ENCODE measurements at regions not wholly inside any gene's neighbourhood (a gene's known extent, or its start where the extent isn't known, plus 50 kb on each side); places are given as distances from the start of the nearest gene placed in this dataset.

DNA sequence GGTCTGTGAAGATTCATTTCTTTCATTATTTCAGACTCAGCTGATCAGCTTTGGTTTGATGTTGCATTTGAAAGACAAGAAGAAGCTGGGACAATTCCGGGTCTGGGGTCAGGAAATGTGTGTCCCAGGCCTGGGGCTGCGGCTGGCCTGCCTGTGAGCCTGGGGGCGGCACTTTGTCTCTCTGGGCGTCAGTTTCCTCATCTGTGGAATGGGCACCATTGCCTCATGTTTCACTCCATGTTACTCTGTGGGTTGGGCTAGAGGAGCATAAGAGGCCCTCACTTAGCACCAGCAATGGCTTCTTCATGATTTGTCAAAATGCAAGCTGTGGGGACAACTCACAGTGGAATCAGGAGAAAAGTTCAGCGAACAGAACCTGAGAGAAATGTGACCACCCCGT, 570.1 kb downstream of the VRK1 start:
- no peak for DNase-seq

DNA sequence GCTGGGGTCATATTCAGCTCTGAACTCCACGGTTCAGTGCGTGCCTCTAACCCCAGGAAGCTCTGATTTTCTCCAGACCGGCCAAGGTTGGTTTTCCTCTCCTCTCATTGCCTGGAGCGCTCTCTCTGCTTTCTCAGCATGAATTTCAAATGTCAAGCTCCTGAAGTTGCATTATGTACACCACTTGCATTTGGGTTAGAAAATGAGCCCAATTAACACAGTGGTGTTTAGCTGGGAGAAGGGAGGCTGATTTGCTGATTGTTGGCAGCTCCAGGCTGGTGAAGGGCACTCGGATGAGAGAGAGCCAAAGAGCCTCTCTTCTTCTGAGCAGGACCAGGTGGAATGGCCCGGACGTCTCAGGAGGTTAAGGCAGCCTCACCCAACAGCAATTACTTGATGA, 570.9 kb downstream of the VRK1 start:
- no peak for DNase-seq

DNA sequence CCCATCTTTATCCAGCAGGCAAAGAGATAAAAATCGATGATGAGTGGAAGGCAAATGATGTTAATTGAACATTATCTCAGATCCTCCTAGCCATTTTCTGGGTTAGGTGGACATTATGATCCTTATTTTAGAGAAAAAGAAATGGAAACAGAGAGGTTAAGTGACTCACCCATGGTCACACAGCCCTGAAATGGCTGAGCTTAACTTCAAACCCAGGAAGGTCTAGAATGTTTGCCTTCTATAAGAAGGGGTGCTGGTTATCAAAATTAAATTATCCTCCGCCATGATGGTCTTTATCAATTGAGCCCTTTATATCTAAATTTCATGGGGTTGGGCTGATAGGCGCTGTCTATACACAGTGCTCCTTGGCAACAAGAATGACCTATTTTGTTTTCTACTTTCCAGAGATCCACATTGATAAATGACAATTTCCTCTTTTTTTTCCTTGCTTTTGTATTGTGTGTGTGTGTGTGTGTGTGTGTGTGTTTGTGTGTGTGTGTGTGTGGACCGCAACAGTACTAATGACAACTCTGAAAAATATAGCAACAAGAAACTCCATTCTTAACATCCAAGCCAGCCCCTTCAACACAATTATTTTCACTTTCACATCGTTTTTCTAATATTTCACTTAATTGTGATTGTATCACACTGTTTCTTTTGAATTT, 571.9 kb downstream of the VRK1 start:
- DNase-seq = peak; percentile 0

DNA sequence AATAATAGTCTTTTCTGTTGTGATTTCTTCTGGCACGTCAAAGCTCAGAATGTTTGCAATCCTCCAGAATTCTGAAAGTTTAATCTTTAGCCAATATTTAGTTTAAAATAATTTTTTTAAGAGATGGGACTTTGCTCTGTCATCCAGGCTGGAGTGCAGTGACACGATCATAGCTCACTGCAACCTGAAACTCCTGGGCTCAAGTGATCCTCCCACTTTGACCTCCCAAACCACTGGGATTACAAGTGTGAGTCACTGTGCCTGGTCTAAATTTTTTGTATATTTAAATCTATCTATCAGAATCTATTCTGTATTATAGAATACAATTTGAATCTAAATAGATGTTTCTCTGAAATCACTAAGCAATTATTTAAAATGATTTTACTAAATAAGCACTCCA, 572.7 kb downstream of the VRK1 start:
- DNase-seq = no peak

DNA sequence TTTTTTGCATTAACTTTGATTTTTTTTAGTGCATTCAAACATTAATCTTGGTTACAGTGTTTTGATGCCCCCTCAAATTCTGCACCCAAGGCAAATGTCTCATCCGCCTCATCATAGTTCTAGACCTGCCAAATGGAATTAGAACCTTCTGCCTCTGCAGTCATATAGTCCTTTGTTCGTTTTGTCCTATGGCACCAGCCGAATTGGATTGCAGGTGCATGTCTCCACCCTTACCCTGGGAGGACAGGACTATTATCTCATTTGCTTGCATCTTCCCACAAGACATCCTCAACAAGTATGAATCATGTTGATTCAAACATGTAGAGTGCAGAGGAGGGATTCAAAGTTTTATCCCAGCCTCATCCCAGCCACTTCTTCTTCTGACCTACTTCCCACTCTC, 579.1 kb downstream of the VRK1 start:
- no peak for DNase-seq

DNA sequence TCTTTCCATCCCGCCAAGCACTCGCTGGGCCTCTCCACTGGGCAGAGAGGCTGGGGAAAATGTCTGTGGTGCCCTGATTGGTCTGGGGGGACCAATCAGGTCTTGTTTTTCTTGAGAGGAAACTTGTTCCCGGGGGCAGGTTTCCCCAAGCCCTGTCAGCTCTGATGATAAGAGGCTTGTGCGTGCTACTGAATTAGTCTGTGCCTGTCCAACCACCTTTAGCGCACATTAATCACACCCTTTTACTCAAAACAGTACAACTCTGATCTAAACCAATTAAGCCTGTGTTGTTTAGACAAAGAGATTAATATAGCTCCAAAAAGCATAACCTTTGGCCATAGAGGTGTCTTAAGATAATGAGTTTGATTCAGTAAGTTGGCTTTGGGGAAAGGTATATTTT, 580.4 kb downstream of the VRK1 start:
- DNase-seq = no peak

DNA sequence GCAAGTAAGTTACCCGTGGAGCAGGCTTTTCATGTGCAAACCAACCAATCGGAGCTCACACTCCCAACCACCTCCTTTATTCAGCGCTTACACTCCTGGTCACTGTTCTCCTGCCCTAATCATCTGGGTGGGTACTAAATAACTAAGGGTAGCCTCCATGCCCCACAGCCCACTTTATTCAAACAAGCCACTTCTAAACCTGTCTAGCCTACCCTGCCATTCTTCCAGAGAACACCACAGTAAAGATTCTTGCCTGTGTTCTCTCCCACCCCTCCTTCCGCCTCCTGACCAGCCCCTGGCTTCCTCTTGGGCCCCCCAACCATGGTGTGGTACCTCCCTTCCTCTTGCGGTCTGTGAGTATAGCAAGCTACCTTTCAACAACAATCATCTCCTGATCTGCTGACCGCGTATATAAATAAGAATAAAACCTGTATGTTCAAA, 581.9 kb downstream of the VRK1 start:
- no peak for DNase-seq

DNA sequence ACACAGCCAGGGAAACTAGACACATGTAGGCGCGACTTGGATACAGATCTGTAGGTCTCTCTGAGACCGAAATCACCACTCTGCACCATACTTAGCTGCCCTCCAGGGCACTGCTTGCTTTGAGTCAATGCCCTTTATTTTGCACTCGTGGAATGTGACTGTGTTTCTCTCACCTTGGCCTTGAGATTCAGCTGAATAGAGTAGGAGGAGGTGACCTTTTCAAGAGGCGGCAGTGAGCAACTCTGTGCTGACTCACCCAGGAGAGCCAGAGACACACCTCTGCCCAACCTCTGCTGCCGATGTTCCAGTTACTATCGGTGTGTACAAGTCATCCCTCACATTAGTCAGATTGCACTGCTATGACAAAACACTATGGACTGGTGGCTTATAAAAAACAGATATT, 583.4 kb downstream of the VRK1 start:
- no peak for DNase-seq

DNA sequence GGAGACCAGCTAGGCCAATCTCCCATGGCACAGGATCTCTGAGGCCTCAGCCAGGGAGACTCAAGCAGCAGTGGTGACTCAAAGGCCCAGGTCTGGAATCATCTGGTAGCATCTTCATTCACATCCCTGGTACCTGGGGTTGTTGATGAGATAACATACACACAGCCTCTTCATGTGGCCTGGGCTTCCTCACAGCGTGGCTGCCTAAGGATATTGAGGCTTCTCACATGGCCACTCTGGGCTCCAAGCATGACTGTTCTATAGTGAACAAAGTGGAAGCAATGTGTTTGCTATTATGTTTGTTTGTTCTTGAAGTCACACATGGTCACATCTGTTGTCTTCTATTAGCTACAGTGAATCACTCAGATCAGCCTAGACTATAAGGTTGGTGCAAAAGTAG, 584.1 kb downstream of the VRK1 start:
- DNase-seq = no peak

DNA sequence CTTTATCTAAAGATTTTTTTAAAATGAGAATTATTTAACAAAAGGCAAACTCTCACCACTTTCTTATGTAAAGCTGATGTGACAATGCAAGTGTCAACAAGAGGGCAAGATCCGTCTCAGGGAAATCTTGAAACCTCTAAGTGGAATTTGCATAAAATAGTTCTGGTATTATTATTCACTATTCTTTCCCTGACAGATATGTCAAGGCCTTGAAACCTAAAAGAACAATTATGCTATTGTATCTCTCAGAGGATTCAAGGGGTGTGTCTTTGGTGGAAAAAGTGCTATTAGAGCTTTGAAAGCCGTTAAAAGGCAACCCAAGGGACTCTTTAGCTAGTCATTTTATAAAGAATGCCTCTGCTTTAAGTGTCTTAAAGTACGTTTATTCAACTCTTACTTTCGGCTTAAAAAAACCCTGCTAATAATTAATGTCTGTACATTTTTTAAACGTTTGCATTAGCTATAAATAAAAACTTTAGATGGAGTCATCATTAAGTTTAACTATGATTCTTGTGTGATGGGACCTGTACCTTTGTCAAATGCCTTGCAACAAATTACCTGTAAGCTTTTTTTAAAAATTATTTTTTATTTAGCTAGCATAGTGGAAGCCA, 585.5 kb downstream of the VRK1 start:
- no peak for DNase-seq

DNA sequence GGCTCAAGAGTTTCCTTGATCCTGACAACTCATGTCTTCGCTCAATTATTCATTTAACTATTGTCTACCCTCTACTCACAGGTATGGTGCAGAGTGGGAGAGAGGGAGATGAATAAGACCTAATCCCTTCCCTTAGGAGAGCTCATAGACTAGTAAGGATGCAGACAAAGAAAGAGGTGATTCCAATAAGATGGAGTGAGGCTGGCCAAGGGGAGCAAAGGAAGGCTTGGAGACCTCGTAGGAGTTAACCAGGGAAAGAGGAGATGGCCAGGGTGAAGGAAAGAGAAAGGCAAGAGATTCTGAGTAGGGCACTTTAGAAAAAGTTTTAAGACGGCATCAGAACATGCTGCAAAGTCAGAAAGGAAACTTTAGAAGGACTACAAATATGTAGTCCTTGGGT, 588.5 kb downstream of the VRK1 start:
- DNase-seq = no peak

DNA sequence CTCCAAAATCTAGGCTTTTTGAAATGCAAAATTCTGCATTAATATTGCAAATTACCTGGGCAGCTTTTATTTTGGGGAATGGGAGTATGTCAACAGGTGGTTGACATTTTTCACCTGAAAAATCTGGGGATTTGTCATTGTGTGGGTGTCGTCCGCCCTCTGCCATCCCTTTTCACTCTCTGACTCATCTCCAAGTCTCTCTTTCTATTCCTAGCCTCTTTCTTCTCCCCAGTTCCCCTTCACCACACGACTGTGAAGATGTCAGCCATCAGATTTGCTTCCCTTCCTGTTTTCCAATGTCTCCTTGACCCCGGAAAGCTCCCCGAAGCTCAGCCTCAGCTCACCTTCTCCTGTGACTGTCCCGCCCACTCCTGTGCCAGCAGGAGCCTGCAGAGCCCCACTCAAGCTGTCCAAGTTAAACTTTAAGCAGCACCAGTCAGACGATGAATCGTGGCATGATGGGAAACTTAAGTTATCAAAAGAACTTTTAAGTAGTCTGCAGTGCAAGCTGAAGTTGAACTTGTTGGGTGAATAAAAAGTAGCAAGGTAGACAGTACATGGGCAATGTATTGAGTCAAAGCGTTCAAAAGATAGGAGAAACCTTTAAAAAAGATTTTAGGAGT, 590.2 kb downstream of the VRK1 start:
- no peak for DNase-seq

DNA sequence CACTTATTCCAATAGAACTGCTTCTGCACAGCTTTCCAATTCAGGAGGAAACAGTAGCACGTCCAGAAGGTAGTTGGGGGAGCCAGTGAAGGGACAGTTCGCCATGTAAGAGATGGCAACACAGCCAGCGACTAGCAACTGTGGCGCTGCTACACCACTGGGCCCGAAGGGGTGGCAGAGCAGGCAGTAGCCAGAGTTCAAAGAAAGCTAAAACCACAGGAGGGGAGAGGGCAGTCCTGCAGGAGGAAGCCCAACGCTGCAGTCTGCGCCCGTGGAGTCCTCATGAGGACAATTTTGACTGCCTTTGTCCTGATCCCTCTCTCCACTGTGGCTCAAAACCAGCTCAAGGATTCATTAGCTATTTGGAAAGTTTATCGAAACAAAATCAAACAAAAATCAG, 591.2 kb downstream of the VRK1 start:
- no peak for DNase-seq

DNA sequence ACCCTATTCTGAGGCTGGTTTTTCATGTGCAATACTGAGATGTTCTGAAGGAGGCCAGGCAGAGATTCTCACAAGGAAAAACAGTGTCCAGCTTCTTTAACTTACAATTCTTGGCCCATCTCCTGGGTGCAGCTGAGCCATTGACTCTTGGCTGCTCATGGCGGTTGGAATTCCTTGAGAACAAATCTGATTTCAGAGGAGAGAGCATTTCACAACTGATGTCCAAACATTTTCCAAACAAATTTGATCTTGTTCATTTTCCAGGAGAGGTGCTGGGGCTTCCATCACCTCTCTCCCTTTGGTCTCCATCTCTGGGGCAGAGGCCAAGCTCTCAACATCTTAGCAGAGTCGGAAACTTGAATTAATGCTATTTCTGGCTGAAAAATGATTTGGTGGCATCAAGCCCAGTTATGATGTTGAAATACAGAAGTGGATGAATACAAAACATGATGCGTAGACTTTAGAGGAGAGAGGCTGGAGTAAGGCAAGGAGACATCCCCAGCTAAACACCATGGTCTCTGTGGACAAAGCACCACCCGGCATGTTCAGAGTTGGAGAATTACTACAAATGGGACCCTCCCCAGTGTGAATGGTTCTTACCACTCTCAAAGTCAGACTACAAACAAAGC, 593.0 kb downstream of the VRK1 start:
- no peak for DNase-seq

DNA sequence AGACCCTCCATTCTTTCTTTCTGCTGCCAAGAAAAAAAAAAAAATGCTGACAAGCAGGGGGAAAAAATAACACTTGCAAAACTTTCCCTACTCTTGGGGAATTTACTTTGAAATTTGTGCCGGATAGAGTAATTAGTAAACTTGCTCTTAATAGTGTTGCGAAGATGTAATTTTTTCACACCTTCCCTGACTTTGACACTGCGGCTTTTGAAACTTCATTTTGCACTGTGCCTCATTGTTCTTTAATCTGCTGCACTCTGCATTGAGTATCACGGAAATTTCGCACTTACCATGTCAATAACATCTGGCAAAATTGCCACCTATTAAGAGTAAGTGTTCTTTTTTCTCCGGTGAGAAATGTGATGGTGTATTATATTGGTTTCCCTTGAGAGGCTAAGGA, 596.1 kb downstream of the VRK1 start:
- DNase-seq = no peak

DNA sequence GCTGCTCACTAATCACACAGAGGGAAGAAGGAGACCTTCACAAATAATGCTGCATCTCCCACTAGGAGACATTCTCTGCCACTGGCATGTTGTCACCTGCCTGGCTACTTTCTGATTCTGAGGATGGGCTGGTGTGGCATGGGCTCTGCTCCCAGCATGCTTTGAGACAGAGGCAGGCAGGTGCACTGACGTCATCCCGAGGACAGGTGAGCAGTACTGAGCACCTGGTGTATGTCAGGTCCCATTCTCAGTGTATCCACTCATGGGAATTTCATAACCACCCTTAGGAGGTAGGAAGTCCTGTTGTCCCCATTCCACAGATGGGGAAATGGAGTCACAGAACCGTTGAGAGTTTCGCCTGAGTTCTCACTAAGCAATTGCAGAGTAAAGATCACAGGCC, 597.9 kb downstream of the VRK1 start:
- DNase-seq = no peak

DNA sequence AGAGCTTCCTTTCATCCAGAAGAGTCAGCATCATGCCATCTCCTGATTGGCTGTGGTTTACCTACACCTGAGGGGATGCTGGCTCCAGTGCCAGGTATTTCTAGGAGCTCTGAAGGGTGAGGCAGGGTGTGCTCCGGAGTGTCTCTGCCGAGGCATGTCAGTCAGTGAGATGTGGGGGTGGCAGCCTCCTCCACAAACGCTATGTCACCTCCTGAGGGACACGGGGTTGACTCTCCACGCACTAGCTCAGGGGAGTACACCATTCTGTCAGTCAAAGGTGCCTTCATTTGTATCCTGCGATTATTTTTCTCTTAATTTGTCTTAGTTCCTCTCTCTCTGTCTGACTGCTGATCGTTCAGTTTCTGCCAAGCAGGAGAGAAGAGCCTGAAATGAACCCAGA, 604.5 kb downstream of the VRK1 start:
- no peak for DNase-seq

DNA sequence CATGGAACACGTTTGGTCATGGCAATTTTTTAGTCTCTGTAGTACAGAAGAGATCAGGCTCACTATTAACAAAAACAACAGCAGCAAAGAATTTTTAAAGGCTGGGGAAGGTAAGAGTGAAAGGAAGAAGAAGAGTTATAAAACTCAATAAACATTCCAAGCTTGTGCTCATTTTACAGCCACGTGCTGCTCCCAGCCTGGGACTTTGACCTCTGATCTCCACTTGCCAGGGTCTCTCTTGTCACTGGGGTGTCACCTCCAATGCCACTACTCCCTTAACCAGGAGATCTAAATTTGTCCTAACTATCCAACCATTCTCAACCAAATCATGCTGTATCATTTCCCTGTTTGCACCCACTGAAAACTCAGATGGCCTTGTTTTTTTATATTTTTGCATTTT, 605.1 kb downstream of the VRK1 start:
- DNase-seq = no peak

DNA sequence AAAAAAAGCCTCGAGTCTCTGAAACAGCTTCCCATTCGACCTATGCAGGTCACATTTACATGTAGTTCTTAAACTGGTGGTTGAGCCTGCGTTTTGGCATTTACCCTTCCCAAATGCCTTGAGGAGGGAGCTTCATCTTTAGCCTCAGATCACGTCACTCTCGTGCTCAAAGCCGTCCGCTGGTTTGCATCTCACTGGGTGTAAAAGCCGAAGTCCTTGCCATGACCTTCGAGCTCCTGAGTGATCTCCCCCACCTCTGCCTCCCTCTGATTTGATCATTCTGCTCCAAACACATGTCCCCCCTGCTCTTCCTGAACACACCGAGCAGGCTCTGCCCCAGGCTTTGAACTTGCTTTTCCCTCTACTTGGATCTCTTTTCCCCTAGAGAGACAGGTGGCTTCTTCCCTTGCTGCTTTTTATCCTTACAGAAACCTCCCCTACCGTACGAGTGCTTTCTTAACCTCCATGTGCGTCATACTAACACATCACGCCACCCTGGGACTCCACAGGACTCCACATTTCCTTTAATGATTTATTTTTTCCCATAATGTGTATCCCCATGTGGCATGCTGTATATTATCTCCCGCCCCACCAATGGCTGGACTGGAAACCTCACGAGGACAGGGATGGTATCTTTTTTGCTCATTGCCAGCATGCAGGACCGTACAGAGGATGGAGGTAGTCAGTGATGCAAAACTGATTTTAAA, 610.7 kb downstream of the VRK1 start:
- DNase-seq = no peak

DNA sequence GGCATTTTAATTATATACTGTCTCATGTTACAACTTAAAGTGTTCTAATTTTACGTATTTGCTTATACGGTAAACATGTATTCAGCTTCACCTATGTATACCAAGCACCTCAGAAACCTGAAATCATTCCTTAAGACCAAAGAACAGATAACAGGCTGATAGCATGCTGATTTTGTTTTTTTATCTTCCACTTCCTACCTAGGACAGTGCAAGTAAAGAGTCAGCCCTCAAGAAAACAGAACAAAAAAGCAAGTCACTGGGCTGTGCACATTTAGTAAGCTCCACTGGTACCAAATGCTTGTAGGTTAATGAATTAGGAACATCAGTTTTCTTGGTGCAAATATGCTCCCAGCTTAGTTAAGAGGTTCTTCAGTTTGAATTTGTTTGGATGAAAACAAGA, 611.3 kb downstream of the VRK1 start:
- no peak for DNase-seq

DNA sequence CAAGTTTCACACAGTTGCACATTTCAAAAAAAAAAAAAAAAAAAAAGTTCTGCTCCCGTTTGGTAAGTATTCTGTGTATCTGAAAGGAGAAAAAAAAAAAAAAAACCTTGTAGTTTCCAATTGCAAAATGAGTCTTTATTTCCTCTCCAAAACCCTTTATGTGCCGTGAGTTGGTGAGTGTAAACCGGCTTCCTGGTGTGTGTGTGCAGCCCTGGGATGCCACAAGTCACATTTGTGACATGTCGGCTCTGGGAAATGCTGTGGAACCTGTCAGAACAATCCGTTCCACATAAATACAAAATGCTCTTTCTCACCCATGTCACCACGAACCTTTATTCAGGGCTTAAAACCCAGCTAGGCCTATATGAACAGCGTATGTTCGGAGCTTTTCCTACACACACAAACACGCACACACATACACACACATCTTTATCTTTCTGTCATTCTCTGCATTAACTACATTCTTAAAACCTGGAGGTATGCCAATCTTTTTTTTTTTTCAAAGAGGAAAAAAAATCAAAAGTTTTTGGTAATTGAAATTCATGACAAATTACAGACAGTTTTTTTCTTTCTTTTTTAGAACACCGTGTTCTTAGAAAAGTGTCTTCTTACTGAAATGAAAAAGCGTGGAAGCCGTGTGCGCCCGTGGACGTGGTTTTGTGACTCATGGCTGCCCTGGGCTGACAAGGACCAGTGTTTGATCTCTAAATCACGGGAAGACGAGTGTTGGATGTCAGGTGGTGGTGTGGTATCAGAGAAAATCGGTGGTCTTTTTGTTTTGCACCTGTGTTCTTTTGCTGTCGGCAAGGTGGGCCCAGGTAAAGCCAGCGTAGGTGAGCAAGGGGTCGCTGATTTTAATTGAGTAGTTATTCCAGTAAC, 612.0 kb downstream of the VRK1 start:
- no peak for DNase-seq

All from OCI-M1 (cell line).